HEK293T (cell line): ENCODE measurements at regions not wholly inside any gene's neighbourhood (a gene's known extent, or its start where the extent isn't known, plus 50 kb on each side); places are given as distances from the start of the nearest gene placed in this dataset.

ENCODE experiments used
- ARNT ChIP-seq: fragments of 450-650 bp; IDR thresholded peaks from 2 replicates; pipeline ENCODE4 v1.6.1; 2017; ENCODE audit warnings: mild to moderate bottlenecking
- CTBP1 ChIP-seq: fragments of 450-650 bp; IDR thresholded peaks from 2 replicates; pipeline ENCODE4 v1.6.1; 2016; ENCODE audit warnings: borderline replicate concordance
- FOXA1 ChIP-seq: fragments of 450-650 bp; IDR thresholded peaks from 2 replicates; pipeline ENCODE4 v1.6.1; 2016; ENCODE audit warnings: mild to moderate bottlenecking
- FOXK2 ChIP-seq: fragments of 450-650 bp; IDR thresholded peaks from 2 replicates; pipeline ENCODE4 v1.6.1; 2016; ENCODE audit warnings: mild to moderate bottlenecking
- PKNOX1 ChIP-seq: fragments of 450-650 bp; IDR thresholded peaks from 2 replicates; pipeline ENCODE4 v1.6.1; 2016
- SP1 ChIP-seq: fragments of 450-650 bp; IDR thresholded peaks from 2 replicates; pipeline ENCODE4 v1.6.1; 2017
- ZNF384 ChIP-seq: fragments of 450-650 bp; IDR thresholded peaks from 2 replicates; pipeline ENCODE4 v1.6.1; 2016

GRCh38 chr4:86543560-86544309 lies 50.4 kb upstream of the PTPN13 start:
- TF ChIP-seq PKNOX1, result no peak
- no peak for TF ChIP-seq FOXA1
- no peak for TF ChIP-seq ARNT
- TF ChIP-seq ZNF384, result no peak
- no peak for TF ChIP-seq CTBP1
- TF ChIP-seq FOXK2, result no peak
- TF ChIP-seq SP1, result no peak
